NCI-H446 treated with DMSO at 0.1 percent for 48 hours (cell line): ENCODE measurements at regions not wholly inside any gene's neighbourhood (a gene's known extent, or its start where the extent isn't known, plus 50 kb on each side); places are given as distances from the start of the nearest gene placed in this dataset.
"Not testable (repeated sequence)": the region's sequence is repeated elsewhere in the genome, so short reads cannot be mapped to it uniquely, and the experiment has no call there.

Experiments
- DNase-seq: peaks from one replicate; lab custom pipeline; 2025; lab: John Stamatoyannopoulos, UW

DNA sequence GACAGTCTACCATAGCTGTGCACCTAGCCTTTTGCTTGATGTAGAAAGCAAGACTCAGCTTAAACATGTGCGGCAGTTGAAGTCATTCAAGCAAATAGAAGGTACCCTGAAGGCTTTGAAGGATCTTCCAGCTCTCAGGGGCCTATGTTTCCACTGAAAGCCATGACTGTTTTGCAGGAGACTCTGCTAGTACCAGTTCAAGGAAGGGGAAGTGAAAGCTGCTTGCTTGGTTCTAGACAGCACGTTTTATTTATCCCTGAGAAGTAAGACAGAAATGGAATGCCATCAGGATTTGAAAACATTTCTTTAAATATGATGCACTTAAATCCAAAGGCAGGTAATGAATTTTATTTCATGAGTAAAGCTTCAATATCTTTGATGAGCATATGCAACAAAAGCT, 311.4 kb downstream of the PDCD6IP start:
- DNase-seq, result no peak

DNA sequence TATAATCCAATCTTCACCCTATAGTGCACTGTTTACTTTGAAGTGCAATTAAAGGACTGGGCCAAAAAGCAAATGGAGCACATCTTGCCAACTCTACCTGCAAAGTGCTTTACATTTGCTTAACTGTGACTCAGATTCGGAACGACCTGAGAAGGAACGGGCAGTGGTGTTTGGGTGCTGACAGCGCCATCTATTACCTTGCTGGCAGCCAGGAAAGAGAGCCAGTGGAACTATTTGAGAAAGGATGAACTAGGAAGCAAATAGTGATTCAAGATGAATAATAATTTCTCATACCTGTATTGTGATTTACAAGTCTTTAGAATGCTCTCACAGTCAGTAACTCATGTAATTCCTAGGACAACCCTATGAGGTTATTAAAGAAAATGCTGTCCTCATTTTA, 312.9 kb downstream of the PDCD6IP start:
- DNase-seq, result no peak

DNA sequence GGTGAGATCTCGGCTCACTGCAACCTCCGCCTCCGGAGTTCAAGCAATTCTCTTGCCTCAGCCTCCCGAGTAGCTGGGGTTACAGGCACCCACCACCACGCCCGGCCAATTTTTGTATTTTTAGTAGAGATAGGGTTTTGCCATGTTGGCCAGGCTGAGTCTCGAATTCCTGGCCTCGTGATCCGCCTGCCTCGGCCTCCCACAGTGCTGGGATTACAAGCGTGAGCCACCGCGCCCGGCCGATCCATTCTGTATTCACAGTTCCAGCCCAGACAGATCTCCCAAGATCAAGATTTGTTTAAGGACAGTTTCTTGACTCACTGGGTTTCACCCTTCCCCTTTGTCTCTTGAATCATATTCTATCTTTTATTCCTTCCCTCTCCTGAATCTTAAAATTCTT, 313.8 kb downstream of the PDCD6IP start:
- DNase-seq, result not testable (repeated sequence)

DNA sequence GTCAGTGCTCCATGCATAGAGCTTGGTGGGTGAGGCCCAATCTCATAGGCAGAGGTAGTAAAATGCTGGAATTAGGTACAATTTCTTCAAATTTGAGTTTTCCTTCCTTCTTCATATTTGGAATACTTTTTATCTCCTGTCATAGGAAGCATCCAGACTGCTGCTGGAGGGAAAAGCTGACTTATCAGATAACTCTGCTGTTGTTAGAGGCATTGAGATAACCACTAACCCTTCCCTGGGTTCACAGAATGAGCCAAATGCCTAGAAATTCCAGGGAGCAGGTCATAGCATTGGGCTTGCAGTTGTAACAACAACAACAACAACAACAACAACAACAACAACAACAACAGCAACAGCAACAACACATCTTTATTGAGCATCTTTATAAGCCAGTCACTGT, 332.7 kb downstream of the PDCD6IP start:
- DNase-seq, result no peak

DNA sequence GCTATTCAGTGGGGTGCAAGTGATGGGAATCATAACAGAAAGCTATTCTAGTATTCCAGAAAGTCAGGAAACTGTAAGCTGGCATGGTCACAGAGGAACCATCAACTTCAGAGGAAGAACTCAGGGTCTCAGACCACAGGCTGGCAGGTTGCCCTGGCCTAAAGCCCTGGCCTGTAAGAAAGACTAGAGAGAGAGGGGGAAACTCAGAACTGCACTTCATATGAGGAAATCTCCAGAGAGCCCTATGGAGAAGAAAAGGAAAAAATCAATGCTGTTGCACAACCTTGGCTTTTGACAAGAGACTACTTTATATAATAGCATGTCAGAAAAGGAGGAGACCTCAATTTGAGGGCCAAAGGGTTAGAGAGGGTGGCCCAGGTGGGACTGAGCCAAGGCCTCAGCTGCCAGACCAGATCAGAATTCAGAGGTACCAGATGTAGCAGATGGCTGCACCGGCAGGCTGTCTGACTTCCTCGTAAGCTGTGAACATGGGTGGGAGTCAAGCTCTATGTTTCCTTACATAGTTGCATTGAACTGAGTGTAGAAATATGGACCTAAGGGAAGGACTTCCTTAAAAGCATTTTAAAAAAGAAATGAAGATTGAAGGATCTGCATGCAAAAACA, 333.8 kb downstream of the PDCD6IP start:
- DNase-seq, result peak; percentile 44

DNA sequence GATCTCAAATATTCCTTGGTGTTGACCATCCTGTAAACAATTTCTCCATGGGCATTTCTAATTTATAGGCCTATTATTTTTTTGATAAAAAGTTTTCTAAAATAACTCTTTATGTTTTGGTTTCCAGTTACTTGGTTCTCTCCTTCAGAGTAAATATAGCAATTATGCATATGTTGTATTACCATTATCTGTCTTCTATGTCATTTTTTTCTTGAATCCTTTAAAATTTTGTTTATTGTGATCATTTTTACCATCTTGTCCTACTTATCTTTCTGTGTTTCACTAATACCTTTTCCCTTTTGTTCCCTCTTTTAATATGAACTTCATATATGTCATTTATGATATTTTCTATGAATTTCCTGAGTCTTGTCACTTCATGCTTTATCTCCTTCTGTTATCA, 341.1 kb downstream of the PDCD6IP start:
- DNase-seq, result no peak

DNA sequence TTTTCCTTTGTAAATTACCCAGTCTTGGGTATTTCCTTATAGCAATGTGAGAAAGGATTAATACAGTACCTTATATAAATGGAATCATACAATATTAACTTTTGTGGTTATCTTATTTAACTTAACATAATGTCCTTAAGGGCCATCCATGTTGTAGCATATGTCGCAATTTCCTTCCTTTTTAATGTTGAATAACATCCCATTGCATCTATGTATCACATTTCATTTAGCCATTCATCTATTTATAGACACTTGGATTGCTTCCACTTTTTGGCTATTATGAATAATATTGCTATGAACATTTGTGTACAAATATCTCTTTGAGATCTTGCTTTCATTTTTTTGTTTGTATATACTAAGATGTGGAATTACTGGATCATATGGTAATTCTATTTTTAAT, 342.2 kb downstream of the PDCD6IP start:
- DNase-seq, result no peak

DNA sequence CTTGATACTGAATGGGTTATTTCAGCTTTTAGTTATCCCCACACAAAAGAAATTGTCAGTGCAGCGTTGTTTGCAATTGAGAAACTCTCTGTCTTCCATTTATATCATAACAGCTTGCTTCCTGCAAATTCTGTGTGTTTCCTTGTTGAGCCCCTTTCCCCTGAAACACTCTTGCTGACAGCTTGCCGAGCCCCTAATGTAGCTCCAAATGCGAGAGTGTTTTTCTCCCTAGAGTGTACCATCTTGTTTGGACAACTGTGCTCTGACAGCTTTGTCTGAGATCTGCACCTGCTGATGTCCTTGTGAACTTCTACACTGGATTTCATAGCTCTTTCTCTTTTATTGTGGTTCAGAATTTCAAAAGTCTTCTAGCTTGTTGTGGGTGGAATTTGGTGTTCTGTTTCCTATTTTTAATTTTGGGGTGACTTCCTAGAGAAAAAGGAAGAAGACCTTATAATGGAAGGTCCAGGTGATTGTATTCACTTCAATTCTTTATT, 343.5 kb downstream of the PDCD6IP start:
- no peak for DNase-seq

DNA sequence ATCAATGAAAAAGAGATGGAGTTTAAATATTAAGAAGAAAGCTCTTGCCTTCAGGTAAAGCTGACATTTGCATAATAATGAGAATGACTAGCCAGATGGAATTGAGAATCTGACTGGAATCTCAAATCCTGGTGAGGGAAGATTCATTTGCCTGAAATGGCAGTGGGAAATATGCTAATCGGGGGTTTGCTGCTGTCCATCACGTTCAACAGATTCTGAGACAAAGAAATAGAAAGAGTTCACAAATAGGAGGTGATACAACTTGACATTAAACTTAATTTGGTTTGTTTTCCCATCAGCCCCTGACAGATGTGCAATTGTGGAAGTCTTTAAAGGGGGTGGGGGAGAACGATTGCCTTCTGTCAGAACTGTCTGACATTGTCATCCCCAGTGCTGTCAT, 347.4 kb downstream of the PDCD6IP start:
- no peak for DNase-seq

DNA sequence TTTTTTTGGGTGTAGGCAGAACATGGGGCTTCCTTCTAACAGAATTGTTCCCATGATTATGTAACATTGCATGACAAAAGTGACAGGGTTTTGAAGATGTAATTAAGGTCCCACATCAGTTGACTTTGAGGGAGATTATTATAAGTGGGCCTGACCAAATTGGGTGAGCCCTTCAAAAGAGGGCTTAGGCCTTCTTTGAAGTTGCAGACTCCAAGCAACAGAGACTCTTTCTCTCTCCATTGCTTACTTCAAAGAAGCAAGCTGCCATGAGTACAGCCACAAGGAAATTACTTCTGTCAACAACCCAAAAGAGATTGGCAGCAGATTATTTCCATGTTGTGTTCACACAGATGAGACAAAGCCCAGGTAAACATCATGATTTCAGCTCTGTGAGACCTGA, 348.2 kb downstream of the PDCD6IP start:
- no peak for DNase-seq

DNA sequence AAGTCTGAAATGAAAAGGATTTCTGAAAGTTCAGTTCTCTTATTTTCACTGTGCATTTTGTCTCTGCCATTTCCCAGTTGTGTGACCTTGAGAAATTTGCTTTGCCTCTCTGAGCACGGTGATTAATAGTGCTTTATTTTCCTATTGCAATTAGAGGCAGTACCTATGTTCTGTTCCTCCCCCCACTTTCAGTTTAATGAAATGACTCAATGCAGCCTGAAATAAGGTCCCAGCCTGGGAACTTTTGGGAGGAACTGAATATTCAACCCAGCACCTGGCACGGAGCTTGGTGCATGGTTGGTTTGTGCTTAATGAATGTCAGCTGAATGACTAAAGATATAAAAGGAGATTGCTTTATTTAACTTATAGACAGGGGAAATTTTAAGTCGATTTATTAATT, 352.6 kb downstream of the PDCD6IP start:
- DNase-seq, result no peak

DNA sequence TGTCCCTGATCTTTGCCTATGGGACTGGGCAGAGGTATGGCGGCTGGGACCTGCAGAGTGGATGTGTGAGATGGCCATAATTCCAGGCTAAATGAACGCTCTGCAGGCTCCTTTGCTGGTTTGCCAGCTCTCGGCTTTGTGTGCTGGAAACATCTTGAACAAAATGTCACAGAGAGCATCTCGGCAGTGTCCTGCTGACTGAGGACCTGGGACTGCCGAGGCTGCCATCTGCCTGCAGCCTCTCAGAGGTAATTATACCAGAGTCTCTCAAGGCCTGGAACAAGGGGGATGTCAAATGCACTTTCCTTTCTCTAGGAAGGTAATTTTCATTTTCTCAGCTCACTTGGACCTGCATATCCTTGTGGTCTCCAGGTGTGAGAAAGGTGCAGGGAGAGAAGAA, 354.2 kb downstream of the PDCD6IP start:
- no peak for DNase-seq

DNA sequence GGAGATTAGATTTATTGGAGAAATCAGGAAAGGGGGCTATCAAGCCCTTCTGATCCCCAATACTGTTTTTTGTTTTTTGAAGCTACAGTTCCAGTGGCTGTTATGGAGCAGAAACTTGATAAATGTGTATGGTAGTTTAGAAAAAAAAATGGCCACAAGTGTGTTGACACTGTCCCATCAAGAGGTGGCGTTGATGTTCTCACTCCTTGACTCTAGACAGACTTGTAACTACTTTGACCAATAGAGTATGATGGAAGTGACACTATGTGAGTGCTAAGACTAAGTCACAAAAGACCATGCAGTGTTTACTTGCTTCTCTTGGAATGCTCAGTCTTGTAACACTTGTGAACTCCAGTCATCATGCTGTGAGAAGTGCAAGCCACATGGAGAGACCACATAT, 356.7 kb downstream of the PDCD6IP start:
- no peak for DNase-seq

DNA sequence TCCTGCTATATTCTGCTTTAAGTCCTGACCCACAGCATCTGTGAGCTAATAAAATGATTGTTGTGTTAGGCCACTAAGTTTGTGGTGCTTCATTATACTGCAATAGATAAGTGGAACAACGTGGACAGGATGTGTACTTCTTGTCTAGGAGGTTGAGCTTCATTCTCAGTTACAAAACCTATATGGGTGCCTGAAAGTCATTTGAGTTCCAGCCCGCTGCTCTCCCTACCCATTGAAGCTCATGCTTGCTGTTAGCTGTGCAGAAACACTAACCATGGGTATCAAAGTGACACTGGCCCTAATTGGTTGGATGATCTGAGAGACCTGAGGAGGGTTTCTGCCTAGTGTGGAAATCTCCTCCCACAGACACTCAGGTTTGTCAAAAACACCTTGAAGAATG, 357.2 kb downstream of the PDCD6IP start:
- DNase-seq, result no peak

DNA sequence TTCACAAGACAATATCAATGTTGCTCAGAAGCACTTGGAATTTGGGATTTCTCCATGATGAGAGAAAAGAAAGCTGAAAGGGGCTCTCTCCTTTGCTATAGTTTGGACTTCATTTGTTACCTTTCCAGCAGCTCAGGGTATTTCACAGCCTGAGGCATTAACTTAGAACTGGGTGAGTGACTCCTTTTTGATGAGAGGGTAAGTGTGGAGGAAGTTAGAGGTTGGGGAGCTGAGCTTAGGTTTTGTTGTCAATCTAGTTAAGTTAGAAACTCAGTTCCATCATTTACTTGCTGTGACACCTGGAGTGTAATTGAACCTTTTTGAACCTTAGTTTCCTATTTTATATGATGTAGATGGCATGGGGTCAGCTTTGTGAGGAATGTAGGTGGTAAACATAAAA, 359.1 kb downstream of the PDCD6IP start:
- no peak for DNase-seq

DNA sequence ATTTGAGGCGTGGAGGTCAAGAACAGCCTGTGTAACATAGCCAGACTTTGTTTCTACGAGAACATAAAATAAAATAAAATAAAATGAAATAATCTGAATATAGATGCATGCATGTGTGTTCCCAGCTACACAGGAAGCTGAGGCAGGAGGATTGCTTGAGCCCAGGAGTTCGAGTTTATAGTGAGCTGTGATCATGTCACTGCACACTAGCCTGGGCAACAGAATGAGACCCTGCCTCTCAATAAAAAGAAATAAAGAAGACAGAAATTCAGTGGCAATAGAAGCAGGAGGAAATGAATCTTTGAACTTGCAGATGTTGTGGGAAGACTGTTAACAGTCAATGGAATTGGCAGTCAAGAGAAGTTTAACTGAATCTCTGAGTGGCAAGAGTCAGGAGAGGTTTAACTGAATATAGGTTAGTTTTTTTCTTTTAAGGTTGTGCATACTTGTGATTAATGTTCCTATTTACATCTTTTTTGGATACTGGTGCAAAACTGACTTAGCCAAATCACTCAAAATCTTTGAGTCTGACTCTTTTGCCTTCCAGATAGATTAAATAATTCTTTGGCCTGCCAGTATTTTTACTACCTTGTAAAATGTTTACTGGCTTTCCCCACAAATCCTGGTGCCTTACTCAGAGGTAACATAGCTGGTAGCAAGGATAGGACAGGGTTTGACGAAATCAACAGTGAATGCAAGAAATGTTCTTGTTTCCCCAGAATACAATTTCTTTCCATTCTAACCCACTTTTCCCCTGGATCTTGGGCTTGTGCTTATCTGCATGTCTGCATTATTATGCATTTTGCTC, 361.4 kb downstream of the PDCD6IP start:
- no peak for DNase-seq

DNA sequence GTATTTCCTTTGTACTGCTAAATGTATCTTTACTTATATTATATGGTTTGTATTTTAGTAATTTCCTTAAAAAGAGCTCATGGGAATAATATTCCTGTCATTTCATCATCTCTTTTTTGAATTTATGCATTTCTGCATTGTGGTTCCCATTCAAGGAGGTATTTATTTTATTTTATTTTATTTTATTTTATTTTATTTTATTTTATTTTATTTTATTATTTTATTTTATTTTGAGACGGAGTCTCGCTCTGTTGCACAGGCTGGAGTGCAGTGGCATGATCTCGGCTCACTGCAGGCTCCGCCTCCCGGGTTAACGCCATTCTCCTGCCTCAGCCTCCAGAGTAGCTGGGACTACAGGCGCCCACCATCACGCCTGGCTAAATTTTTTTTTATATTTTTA, 371.2 kb downstream of the PDCD6IP start:
- DNase-seq, result not testable (repeated sequence)

DNA sequence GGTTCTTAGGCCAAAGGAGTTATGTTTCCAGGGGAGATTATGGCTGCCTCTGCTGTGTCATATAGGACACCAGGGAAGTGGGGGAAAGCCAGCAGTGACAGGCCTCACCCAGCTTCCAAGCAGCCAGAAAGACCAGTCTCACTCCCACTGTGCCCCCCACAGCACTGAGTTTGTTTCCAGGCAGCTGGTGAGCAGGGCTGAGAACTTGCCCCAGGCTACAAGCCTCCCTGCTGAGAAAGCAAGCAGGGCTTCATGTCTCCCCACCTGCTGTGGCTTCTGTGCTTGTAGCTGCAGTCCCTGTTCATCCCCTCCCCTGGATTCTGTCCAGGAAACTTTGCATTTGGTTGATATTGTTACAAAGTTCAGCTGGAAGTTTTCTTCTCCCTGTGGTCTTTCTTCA, 376.3 kb downstream of the PDCD6IP start:
- DNase-seq, result no peak

DNA sequence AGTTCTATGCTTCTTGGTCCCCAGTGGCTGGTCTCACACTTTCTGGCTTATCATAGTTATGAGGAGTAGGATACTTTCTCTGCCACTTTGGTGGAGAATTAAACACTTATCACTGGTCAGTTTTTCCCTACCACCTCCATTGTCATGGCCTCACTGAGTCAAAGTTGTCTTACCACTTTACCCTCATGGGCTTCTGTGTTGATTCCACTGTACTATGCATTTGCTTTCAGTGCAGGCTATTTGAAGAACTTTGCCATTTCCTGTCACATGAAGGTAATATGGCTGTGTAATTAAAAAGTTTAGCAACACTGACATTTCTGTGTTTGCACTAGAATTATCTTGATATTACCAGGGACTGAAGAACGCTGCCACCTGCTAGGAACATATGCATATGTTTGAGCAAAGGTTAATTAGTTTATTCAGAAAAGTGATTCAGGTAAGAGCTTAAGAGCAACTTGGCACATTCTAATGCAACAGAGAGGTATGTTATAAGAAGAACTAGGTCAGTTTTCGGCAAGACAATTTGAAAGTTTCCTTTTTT, 377.3 kb downstream of the PDCD6IP start:
- DNase-seq, result no peak

DNA sequence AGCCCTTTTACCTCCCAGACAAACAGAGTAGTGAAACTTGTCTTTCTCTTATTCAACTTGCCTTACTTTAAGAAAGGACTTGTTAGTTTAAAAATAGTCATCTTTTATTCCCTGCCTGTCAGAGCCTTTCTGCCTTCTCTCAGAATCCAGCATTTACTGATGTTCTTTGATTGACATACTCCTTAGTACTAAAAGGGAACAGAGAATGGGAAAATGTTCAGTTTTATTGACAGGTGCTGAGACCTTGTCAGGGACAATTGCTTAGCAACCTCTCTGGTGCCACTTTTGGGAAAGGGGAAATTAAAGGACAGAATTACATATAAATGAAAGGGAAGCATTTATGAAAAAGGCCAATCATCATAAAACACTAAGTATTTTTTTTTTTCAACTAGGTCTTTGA, 378.3 kb downstream of the PDCD6IP start:
- no peak for DNase-seq

DNA sequence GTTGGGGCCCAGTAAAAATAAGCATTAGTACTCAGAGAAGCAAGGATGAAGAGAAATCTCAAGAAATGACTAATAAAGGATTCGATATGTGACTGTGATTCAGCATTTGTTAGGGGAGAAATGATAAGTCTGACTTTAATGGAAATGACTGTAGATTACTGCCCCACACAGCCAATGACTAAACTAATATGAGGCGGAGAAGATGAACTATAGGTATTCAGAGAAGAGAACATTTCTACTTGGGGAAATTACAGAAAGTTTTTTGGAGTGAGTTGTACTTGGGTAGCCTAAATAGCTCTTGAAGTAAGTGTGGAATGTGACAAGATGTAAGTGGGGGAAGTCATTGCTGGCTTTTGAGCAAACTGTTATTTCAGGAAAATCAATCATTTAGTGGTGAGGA, 380.0 kb downstream of the PDCD6IP start:
- no peak for DNase-seq

DNA sequence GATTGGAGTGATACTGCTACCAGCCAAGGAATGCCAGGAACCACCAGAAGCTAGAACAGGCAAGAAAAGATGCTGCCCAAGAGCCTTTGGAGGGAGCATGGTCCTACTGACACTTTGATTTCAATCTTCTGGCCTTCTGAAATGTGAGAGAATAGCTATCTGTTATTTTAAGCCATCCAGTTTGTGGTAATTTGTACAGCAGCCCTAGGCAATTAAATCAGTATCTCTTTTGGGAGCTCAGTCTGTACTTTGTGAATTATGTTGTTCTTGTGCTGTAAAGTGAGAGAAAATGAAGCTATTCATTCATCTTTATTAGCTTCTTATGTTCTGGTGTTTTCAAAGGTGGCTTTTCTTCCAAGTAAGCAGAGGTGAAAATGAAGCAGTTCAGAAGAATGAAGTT, 381.3 kb downstream of the PDCD6IP start:
- no peak for DNase-seq

DNA sequence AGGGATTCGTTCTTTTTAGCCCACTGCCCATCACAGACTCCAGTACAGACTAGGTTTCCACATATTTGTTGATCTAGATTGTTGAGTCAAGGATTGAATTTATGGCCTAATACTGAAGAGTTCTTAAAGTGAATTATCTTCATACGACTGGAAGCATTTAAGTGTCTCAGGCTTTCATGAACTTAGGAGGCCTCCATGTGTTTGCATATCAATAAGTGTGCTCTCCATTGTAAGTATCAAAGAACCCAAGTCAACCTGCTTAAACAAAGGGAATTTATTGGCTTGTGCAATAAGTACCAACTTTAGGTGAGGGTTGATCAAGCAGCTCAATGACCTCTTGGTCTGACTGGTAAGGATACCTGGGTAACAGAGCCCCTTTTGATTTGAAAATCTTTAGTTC, 382.1 kb downstream of the PDCD6IP start:
- no peak for DNase-seq

DNA sequence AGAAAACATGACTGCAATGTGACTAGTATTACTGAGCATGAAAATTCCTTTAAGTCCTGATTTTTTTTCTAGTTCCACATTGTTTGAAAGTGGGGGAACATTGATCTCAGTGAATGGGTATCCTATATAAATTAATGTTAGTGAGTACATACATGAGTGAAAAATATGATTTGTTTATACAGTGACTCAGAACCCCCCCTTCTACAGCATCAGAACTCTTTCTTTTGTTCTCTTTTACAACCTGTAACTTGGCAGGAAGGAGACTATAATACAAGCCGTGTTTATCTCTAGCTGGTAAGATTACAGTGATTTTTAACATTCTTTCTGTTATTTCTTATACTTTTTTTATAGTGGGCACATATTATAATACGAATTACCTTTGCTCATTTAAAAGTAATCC, 384.7 kb downstream of the PDCD6IP start:
- DNase-seq, result no peak
